GM18499 (cell line): ENCODE measurements at regions not wholly inside any gene's neighbourhood (a gene's known extent, or its start where the extent isn't known, plus 50 kb on each side); places are given as distances from the start of the nearest gene placed in this dataset.

Experiments used
- ATAC-seq: cut with Tn5 transposase; IDR thresholded peaks from one replicate; pipeline ENCODE4 v1.9.1; 2021; ENCODE audit warnings: moderate number of reproducible peaks; ENCODE audit not compliant: insufficient read depth, unreplicated experiment

GRCh38 chr14:86310148-86310547, 780.2 kb downstream of the FLRT2 start:
- no peak for ATAC-seq

- no peak for ATAC-seq
Observed at GRCh38 chr14:86305058-86305457, 775.1 kb downstream of the FLRT2 start.

DNA sequence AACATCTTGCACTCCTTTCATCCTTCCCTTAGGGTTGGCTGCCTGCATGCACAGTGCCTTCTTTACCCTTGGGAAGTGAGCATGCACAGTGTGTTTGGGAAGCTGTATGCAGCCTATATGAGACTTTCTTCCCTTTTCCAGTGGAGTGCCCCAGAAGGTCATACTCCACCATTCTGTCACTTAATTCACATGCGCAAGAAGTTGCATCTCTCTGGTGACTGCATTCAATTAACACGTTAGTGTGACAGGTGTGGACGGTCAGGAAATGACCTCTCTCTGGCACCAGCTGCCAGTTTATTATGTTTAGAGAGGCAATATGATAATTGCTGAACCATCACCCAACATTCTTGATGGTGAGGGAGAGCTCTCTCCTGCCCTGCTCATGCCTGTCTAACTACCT, 770.0 kb downstream of the FLRT2 start:
- ATAC-seq, result no peak

- ATAC-seq, result no peak
Observed at GRCh38 chr14:86296173-86296572, 766.2 kb downstream of the FLRT2 start.

DNA sequence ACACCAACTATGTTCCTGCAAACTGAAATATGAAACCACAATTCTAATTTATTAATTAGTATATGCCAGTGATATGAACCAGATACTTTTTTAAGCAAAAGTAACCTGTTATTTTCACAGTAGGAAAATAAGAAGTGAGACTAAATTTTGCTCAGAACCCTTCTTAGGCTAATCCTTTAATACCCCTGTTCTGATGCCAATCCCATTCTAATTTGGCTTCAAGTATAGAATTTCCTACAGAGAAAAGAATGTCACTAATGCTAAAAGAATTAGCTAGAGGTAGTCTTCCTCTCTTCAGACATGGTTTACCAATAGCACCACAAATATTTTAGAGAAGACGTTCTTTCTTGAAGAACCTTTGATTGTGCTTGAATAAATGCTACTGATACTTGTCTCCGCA, 758.4 kb downstream of the FLRT2 start:
- ATAC-seq, result no peak

DNA sequence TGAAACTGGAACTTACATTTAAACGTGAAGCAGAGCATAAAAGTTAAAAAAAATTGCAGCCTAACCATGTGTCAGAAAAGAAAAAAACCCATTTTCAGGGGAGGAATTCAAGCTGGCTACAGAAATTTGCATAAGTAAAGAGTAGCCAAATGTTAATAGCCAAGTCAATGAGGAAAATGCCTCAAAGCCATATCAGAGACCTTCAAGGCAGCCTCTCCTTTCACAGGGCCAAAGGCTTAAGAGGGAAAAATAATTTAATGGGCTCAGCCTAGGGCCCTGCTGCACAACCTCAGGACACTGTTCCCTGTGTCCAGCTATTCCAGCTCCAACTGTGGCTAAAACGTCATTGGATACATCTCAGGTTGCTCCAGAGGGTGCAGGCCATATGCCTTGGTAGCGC, 749.5 kb downstream of the FLRT2 start:
- ATAC-seq, result no peak

DNA sequence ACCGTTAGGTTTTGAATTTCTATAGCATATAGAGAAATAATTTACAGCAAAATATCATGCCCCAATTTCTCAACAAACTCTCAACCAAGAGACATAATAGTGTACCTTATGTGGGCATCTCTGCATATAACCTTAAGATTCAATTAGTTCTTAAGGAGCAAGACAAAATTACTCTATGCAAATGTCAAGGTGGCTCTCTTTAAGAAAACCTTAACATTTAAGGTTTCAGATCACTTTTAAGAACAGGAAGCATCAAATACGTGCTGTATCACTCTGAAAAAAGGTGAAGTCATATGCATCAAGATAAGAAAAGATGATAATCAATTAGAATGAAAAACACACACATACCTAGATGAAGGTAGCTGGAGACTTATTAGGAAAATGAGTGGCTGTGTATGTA, 728.0 kb downstream of the FLRT2 start:
- no peak for ATAC-seq

DNA sequence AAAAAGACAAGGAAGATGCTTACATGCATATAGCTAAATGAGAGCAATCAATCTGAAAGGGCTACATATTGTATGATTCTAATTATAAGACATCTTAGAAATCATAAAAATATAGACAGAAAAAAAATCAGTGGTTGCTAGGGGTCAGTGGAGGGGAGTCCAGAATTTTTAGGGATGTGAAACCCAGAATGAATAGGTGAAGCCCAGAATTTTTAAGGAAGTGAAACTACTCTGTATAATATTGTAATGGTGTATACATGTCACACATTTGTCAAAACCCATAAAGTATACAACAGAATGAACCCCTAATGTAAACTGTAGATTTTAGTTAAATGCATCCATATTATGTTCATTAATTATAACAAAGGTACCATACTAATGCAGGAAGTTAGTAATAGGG, 713.2 kb downstream of the FLRT2 start:
- ATAC-seq, result peak; percentile 80

- ATAC-seq, result no peak
Observed at GRCh38 chr14:86237733-86238132, 707.8 kb downstream of the FLRT2 start.

DNA sequence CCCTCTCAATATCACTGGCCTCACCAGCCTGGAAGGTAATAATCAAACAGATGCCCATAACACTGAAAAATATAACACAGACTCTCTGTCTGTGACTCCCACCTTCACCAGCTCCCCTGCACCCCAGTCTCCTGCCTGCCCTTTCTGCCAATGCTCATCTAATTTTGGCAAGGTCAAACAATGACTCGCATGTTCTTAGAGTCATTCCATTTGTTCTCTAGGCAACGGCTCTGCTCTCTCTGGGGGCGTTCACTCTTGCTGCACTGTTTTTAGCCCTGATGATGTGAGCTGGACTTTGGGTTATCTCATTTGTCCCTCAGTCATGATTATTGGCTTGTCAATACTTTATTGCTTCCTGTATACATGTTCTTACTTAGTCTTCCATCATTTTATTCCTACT, 691.8 kb downstream of the FLRT2 start:
- no peak for ATAC-seq

GRCh38 chr14:86221000-86221399, 691.1 kb downstream of the FLRT2 start:
- ATAC-seq, result no peak

GRCh38 chr14:86217523-86217922, 687.6 kb downstream of the FLRT2 start:
- ATAC-seq, result no peak

GRCh38 chr14:86203843-86204242, 673.9 kb downstream of the FLRT2 start:
- no peak for ATAC-seq

DNA sequence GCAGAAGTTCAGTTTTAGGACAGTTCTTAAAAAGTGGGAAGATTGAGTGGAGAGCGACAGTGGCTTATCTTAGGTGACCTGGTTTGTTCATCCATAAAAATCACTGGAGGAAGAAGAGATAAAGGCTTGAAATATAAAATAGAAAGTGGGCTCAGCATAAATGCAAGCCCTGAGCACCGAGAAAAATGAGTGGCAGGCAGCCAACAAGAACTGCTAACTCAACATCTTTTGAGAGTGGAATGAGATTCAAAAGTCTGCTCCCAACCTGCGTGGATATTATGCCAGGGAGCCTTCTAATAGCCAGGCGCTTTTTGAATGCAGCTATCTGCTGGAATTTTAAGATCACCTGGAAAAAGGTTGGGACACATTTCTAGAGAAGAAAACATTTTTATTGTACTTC, 666.5 kb downstream of the FLRT2 start:
- no peak for ATAC-seq

GRCh38 chr14:86193756-86194155, 663.8 kb downstream of the FLRT2 start:
- ATAC-seq, result no peak

DNA sequence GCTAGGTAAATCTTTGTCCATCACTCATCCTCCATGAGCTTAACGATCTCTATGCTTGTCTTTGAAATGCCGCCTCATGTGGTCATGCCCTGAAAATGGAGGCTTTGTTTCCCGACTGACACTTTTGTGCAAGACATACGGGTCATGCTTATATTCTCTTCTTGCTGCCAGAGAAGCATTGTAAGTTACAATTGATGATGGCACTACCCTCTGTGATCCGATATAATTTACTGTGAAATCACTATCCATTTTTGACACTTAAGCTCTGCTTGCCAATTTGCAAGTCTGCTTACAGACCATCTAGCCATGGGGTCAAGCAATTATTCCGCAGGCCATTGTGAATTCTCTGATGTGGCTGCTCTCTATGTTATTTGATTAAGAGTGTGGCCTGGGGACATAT, 650.0 kb downstream of the FLRT2 start:
- ATAC-seq, result no peak

DNA sequence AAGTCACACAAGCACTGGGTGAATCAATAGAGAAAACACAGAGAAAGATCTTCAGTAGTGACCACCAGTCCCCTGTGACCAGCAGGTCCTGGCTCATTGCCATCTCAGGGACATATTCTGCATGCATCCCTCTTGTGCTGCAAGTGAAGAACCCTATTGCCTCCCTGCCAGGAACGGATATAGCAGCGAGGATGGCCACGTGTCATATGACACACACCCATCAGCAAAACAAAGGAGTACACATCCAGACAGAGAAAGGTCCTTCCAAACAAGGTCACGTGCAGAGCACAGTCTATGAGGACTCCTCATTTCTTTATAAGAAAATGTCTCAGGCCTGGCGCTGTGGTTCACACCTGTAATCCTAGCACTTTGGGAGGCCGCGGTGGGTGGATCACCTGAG, 638.4 kb downstream of the FLRT2 start:
- no peak for ATAC-seq

GRCh38 chr14:86166541-86166940, 636.6 kb downstream of the FLRT2 start:
- ATAC-seq, result no peak

GRCh38 chr14:86153480-86153879, 623.5 kb downstream of the FLRT2 start:
- ATAC-seq, result no peak

- no peak for ATAC-seq
Observed at GRCh38 chr14:86143248-86143647, 613.3 kb downstream of the FLRT2 start.

- ATAC-seq, result no peak
Observed at GRCh38 chr14:86141966-86142365, 612.0 kb downstream of the FLRT2 start.

DNA sequence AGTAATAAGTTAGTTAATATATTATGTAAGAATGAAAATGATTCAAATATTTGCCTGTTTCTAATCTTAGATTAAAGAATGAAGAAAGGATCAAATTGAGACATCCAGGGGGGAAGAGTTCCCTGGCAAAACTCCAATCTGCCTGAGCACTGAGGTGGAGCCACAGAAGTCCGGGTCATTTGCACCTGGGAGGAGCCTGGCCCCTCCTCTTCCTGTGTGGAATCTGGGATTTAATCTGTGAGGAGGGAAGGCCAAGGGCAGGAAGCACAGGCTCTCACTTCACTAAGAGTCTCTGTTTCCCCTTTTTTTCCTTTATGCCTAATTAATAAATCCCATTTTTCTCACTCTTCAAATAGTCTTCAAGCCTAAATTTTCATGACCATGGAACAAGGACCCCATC, 599.5 kb downstream of the FLRT2 start:
- ATAC-seq, result no peak

DNA sequence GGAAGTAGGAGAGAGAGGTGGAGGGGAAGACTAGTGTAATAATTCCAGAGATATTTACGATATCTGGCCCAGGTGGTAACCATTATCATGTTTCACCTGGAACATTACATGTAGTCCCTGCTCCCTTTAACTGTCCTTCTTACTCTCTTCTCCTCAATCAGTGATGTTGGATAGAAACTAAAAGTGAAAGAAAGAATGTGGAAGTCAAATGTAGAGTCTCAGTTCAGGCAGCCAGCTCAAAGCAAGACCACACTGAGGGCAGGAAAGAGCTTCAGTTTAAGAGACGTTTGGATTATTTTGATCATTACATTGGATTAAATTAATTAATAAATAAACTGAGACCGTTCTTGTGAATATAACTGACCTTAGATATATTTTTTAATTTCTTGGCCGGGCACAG, 594.4 kb downstream of the FLRT2 start:
- ATAC-seq, result no peak
